Natural killer cell (primary cell): ENCODE measurements at regions not wholly inside any gene's neighbourhood (a gene's known extent, or its start where the extent isn't known, plus 50 kb on each side); places are given as distances from the start of the nearest gene placed in this dataset.

ENCODE experiments used
- ATAC-seq, 3 donors: fragments of 150-1000 bp in 2 of 3; fragments of 200-7000 bp in 1 of 3; cut with Tn5 transposase; 1 replicate in 1 of 3; 2 replicates in 2 of 3; pipeline ENCODE4 v1.10.0; 2021; ENCODE audit warnings: mild to moderate bottlenecking in 2 of 3, moderate library complexity in 2 of 3
- DNase-seq, 2 donors: peaks; one replicate each; pipeline versions ENCODE4 v3.0.0 to v3.0.0-alpha.2; 2013 to 2021; ENCODE audit warnings: mixed read lengths in 1 of 2
- H3K27ac ChIP-seq: one replicate; pipeline ENCODE4 v1.5.1; 2013; ENCODE audit warnings: mild to moderate bottlenecking, low read length
- H3K27me3 ChIP-seq: one replicate; pipeline ENCODE4 v1.6.1; 2013; ENCODE audit warnings: low read length; ENCODE audit not compliant: control insufficient read depth, insufficient read depth
- H3K36me3 ChIP-seq: one replicate; pipeline ENCODE4 v1.6.1; 2013; ENCODE audit warnings: low read length; ENCODE audit not compliant: control insufficient read depth, insufficient read depth
- H3K4me1 ChIP-seq: one replicate; pipeline ENCODE4 v1.6.1; 2013; ENCODE audit warnings: low read length; ENCODE audit not compliant: control insufficient read depth, insufficient read depth
- H3K4me3 ChIP-seq: one replicate; pipeline ENCODE4 v1.5.1; 2013; ENCODE audit warnings: low read length
- H3K9me3 ChIP-seq: one replicate; pipeline ENCODE4 v1.6.1; 2013; ENCODE audit warnings: low read length; ENCODE audit not compliant: control insufficient read depth, insufficient read depth
- H3K27ac Mint-ChIP-seq, 2 donors: one replicate each; pipeline ENCODE4 v1.8.0; 2022; ENCODE audit warnings: mild to moderate bottlenecking in 2 of 2, mixed read lengths in 2 of 2, moderate library complexity in 1 of 2
- H3K27me3 Mint-ChIP-seq, 2 donors: one replicate each; pipeline ENCODE4 v1.8.0; 2022; ENCODE audit warnings: low read depth in 2 of 2, mixed read lengths in 2 of 2
- H3K36me3 Mint-ChIP-seq: one replicate; pipeline ENCODE4 v1.8.0; 2022; ENCODE audit warnings: mixed read lengths
- H3K4me1 Mint-ChIP-seq, 2 donors: one replicate each; pipeline ENCODE4 v1.8.0; 2022; ENCODE audit warnings: mixed read lengths in 2 of 2
- H3K4me3 Mint-ChIP-seq: one replicate; pipeline ENCODE4 v1.8.0; 2022; ENCODE audit warnings: mild to moderate bottlenecking, moderate library complexity, mixed read lengths
- H3K9me3 Mint-ChIP-seq, 2 donors: one replicate each; pipeline ENCODE4 v1.8.0; 2022; ENCODE audit warnings: mixed read lengths in 2 of 2
- CTCF ChIP-seq: fragments of 200-600 bp; IDR thresholded peaks from one replicate; pipeline ENCODE4 v1.8.0; 2022; ENCODE audit warnings: antibody characterized with exemption
- WGBS: methylation state at CpG from one replicate; pipeline ENCODE4 v1.1.7; 2013; ENCODE audit warnings: missing lambda C conversion rate; ENCODE audit not compliant: insufficient coverage; 5-methylcytosine and 5-hydroxymethylcytosine counted together
- intact Hi-C: fragments of 100-400 bp; cut with micrococcal nuclease; formaldehyde crosslinking; loops from one replicate; pipeline ENCODE4 v1.14.2; 2022

- no peak for DNase-seq
- Mint-ChIP-seq H3K36me3 (no peaks in the 10 kb centered on the region), H3K4me1 (no peaks in the 10 kb centered on the region), H3K4me3 (no peak overlapping the region), H3K9me3 (no peaks in the 10 kb centered on the region), H3K27me3 (peaks cover 5 to 10% of the 10 kb centered on the region in 2 donors), H3K27ac (no peak overlapping the region)
- intact Hi-C loops = no loop called here
- H3K4me1 ChIP-seq = no peaks in the 10 kb centered on the region
- TF ChIP-seq CTCF = no peak
- no peak overlapping the region for H3K4me3 ChIP-seq
- no peak overlapping the region for H3K27ac ChIP-seq
- no peaks in the 10 kb centered on the region for H3K36me3 ChIP-seq
- H3K9me3 ChIP-seq = no peaks in the 10 kb centered on the region
- H3K27me3 ChIP-seq = no peaks in the 10 kb centered on the region
- no peak for ATAC-seq
- WGBS = 92% methylated on average over 12 of the region's 14 CpGs
Measured at GRCh38 chr1:87524021-87524754, 195.5 kb downstream of the LMO4 start.

- Mint-ChIP-seq H3K4me3 (no peak overlapping the region), H3K9me3 (no peaks in the 10 kb centered on the region), H3K4me1 (no peaks in the 10 kb centered on the region), H3K36me3 (no peaks in the 10 kb centered on the region), H3K27ac (no peak overlapping the region), H3K27me3 (peaks cover 8% of the 10 kb centered on the region in 2 donors)
- ATAC-seq = no peak
- H3K4me3 ChIP-seq = no peak overlapping the region
- H3K36me3 ChIP-seq = no peaks in the 10 kb centered on the region
- intact Hi-C loops = no loop called here
- no peak for TF ChIP-seq CTCF
- DNase-seq = no peak
- H3K27me3 ChIP-seq = no peaks in the 10 kb centered on the region
- H3K27ac ChIP-seq = no peak overlapping the region
- 95% methylated on average over 33 of the region's 33 CpGs for WGBS
- H3K9me3 ChIP-seq = no peaks in the 10 kb centered on the region
- H3K4me1 ChIP-seq = no peaks in the 10 kb centered on the region
Measured at GRCh38 chr1:87528754-87529517, 200.3 kb downstream of the LMO4 start.

- WGBS = 89% methylated on average over 5 of the region's 7 CpGs
- Histone ChIP-seq H3K27me3 (no peaks in the 10 kb centered on the region), H3K9me3 (no peaks in the 10 kb centered on the region), H3K4me3 (no peak overlapping the region), H3K4me1 (no peaks in the 10 kb centered on the region), H3K27ac (no peak overlapping the region), H3K36me3 (no peaks in the 10 kb centered on the region)
- intact Hi-C loops = no loop called here
- TF ChIP-seq CTCF = no peak
- Mint-ChIP-seq H3K27me3 (peaks cover 3 to 5% of the 10 kb centered on the region in 2 donors), H3K36me3 (no peaks in the 10 kb centered on the region), H3K9me3 (peaks cover 0 to 2% of the 10 kb centered on the region in 2 donors), H3K4me1 (no peaks in the 10 kb centered on the region), H3K4me3 (no peak overlapping the region), H3K27ac (no peak overlapping the region)
- ATAC-seq (no peak), DNase-seq (no peak)
Measured at GRCh38 chr1:87530042-87530807, 201.5 kb downstream of the LMO4 start.
